ENCODE measurements at regions not wholly inside any gene's neighbourhood (a gene's known extent, or its start where the extent isn't known, plus 50 kb on each side); places are given as distances from the start of the nearest gene placed in this dataset.

- no peak for TF ChIP-seq ZNF8 (CRISPR knock-in tag; IDR thresholded peaks at IDR 0.05)
- peak; percentile 86 for ATAC-seq
Measured at GRCh38 chr10:63866747-63867140, 345.5 kb downstream of the REEP3 start.

- TF ChIP-seq ZNF8 (CRISPR knock-in tag; IDR thresholded peaks at IDR 0.05) (no peak), ZNF565 (CRISPR knock-in tag; conservative IDR thresholded peaks at IDR 0.05; ENCODE audit: low read depth) (no peak), SNAI2 (CRISPR knock-in tag; IDR thresholded peaks at IDR 0.05) (no peak), TOX (CRISPR knock-in tag; IDR thresholded peaks at IDR 0.05; ENCODE audit: borderline replicate concordance) (no peak), ESRRG (CRISPR knock-in tag; IDR thresholded peaks at IDR 0.05) (no peak), BACH2 (CRISPR knock-in tag; IDR thresholded peaks at IDR 0.05; ENCODE audit: borderline replicate concordance) (no peak), POU6F1 (CRISPR knock-in tag; IDR thresholded peaks at IDR 0.05; ENCODE audit: borderline replicate concordance, low read depth) (no peak), ISL1 (CRISPR knock-in tag; IDR thresholded peaks at IDR 0.05) (no peak), ZC3H10 (CRISPR knock-in tag; IDR thresholded peaks at IDR 0.05) (no peak), RARB (CRISPR knock-in tag; IDR thresholded peaks at IDR 0.05) (no peak), CSDC2 (CRISPR knock-in tag; IDR thresholded peaks at IDR 0.05) (no peak), GLIS3 (CRISPR knock-in tag; IDR thresholded peaks at IDR 0.05) (no peak), PATZ1 (CRISPR knock-in tag; IDR thresholded peaks at IDR 0.05; ENCODE audit: borderline replicate concordance) (no peak), TCF4 (CRISPR knock-in tag; IDR thresholded peaks at IDR 0.05; ENCODE audit: borderline replicate concordance) (no peak), PPARA (CRISPR knock-in tag; IDR thresholded peaks at IDR 0.05; ENCODE audit: borderline replicate concordance) (no peak), OSR1 (CRISPR knock-in tag; IDR thresholded peaks at IDR 0.05) (no peak)
- ATAC-seq, result no peak
Measured at GRCh38 chr10:63878428-63878827, 357.2 kb downstream of the REEP3 start.

- no peak for ATAC-seq
- TF ChIP-seq SNAI2 (CRISPR knock-in tag; IDR thresholded peaks at IDR 0.05), result no peak
- no peak for TF ChIP-seq ZFP30 (CRISPR knock-in tag; IDR thresholded peaks at IDR 0.05)
- no peak for TF ChIP-seq ESRRG (CRISPR knock-in tag; IDR thresholded peaks at IDR 0.05)
- no peak for TF ChIP-seq TSHZ2 (CRISPR knock-in tag; IDR thresholded peaks at IDR 0.05)
- no peak for TF ChIP-seq CSDC2 (CRISPR knock-in tag; IDR thresholded peaks at IDR 0.05)
- TF ChIP-seq ZC3H10 (CRISPR knock-in tag; IDR thresholded peaks at IDR 0.05), result no peak
- TF ChIP-seq CREB5 (CRISPR knock-in tag; IDR thresholded peaks at IDR 0.05; ENCODE audit: low read depth), result no peak
- TF ChIP-seq OSR1 (CRISPR knock-in tag; IDR thresholded peaks at IDR 0.05), result no peak
- TF ChIP-seq ZNF70 (CRISPR knock-in tag; IDR thresholded peaks at IDR 0.05), result no peak
- TF ChIP-seq CSRNP3 (CRISPR knock-in tag; IDR thresholded peaks at IDR 0.05), result no peak
- TF ChIP-seq TOX (CRISPR knock-in tag; IDR thresholded peaks at IDR 0.05; ENCODE audit: borderline replicate concordance), result no peak
- TF ChIP-seq BACH2 (CRISPR knock-in tag; IDR thresholded peaks at IDR 0.05; ENCODE audit: borderline replicate concordance), result no peak
- no peak for TF ChIP-seq ZFP3 (CRISPR knock-in tag; IDR thresholded peaks at IDR 0.05)
- no peak for TF ChIP-seq POU6F1 (CRISPR knock-in tag; IDR thresholded peaks at IDR 0.05; ENCODE audit: borderline replicate concordance, low read depth)
- TF ChIP-seq ZNF8 (CRISPR knock-in tag; IDR thresholded peaks at IDR 0.05), result no peak
- no peak for TF ChIP-seq ISL1 (CRISPR knock-in tag; IDR thresholded peaks at IDR 0.05)
- no peak for TF ChIP-seq PPARA (CRISPR knock-in tag; IDR thresholded peaks at IDR 0.05; ENCODE audit: borderline replicate concordance)
- no peak for TF ChIP-seq TCF4 (CRISPR knock-in tag; IDR thresholded peaks at IDR 0.05; ENCODE audit: borderline replicate concordance)
- no peak for TF ChIP-seq GLIS3 (CRISPR knock-in tag; IDR thresholded peaks at IDR 0.05)
- no peak for TF ChIP-seq ARNTL (CRISPR knock-in tag; IDR thresholded peaks at IDR 0.05; ENCODE audit: borderline replicate concordance, low read depth)
Measured at GRCh38 chr10:63883861-63884260, 362.7 kb downstream of the REEP3 start.
